Mesenteric fat pad (tissue), 1 donor: ENCODE measurements at regions not wholly inside any gene's neighbourhood (a gene's known extent, or its start where the extent isn't known, plus 50 kb on each side); places are given as distances from the start of the nearest gene placed in this dataset.
"Not testable (repeated sequence)": the region's sequence is repeated elsewhere in the genome, so short reads cannot be mapped to it uniquely, and the experiment has no call there.

Source experiments
- DNase-seq: peaks from one replicate; pipeline ENCODE4 v3.0.0-alpha.2; 2020; ENCODE audit warnings: low spot score
- donor health status: DM: yes; HTN: yes; CAD: no.

DNA sequence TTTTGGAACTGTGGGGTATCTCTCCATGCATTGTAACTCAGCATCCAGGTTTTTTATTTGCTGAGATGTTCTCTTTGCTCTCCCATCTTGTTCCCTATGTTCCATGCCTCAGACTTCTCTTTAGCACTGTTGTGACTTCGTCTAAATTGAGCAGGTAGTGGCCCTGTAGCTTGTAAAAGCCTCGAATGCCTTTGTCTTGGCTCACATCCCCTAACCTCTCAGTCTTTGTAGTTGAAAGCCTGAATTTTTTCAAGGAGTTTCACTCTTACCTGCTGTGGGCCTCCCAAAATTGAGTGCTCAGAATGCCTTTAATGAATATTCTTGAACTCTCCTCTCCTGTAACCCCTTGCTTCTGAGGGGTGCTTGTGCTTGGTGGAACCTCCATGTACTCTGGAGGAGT is 1137.3 kb downstream of the REEP3 start:
- DNase-seq: no peak

DNA sequence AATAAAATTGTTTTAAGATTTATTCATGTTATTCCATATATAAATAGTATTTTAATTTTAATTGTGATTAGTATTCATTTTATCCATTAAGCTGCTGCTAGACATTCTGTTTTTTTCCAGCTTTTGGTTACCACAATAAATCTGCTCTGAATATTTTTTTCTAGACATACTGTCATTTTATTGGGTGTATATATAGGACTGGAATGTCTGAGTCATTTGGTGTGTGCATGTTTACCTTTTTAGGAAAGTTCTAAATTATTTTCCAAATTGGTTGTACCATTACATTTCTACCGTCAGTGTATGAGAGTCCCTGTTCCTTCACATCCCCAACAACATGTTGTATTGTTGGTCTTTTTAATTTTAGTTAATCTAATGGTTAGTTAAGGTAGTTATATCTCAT is 1138.1 kb downstream of the REEP3 start:
- DNase-seq: no peak

DNA sequence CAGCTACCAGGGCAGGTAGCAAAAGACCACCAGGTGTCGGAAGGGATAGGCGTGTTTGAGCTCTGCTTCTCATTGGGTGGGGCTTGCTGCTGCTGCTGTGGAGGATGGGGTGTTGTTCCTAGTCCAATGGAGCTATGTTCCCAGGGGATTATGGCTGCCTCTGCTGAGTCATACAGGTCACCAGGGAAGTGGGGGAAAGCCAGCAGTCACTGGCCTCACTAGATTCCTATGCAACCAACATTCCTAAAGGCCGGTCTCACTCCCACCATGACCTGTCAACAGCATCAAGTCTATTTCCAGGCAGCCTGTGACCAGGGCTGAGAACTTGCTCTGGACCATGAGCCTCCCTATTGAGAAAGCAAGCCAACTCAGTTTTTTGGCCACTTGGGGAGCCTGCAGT is 1160.8 kb downstream of the REEP3 start:
- no peak for DNase-seq

DNA sequence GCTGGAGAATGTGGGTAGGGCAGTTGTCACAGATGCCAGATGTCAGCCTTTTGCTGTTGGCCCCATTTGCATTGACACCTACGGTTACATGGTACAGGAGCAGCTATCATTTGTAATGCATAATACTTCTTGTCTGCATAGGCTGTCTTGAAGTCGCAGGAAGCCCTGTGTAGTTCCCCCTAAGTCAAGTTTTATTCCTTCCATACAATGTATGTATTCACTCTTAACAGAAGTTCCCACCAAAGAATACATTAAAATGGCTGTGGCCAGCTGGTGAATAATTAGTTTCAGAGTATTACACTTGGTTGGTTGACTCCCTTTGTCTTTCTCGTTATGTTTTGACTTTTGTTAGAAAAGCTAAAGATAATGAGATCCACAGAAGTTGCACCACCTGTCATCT is 1169.0 kb downstream of the REEP3 start:
- DNase-seq: no peak

DNA sequence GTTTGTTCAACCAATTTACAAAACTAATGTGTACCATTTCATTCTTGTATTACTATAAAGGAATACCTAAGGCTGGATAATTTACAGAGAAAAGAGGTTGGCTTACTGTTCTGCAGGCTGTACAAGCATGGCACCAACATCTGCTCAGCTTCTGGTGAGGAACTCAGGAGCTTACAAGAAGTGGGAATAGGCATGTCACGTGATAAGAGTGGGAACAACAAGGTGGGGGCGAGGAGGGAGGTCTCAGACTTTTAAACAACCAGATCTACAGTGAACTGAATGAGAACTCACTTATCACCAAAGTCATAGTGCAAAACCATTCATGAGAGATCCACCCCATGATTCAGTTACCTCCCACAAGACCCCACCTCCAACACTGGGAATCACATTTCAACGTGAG is 1178.0 kb downstream of the REEP3 start:
- no peak for DNase-seq

DNA sequence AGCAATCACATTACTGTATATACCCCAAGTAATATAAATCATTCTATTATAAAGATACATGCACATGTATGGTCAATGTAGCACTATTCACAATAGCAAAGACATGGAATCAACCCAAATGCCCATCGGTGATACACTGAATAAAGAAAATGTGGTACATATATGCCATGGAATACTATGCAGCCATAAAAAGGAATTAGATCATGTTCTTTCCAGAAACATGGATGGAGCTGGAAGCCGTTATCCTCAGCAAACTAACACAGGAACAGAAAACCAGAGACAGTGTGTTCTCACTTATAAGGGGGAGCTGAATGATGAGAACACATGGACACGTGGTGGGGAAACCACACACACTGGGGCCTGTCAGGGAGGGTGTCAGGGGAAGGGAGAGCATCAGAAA is 1180.9 kb downstream of the REEP3 start:
- not testable (repeated sequence) for DNase-seq

DNA sequence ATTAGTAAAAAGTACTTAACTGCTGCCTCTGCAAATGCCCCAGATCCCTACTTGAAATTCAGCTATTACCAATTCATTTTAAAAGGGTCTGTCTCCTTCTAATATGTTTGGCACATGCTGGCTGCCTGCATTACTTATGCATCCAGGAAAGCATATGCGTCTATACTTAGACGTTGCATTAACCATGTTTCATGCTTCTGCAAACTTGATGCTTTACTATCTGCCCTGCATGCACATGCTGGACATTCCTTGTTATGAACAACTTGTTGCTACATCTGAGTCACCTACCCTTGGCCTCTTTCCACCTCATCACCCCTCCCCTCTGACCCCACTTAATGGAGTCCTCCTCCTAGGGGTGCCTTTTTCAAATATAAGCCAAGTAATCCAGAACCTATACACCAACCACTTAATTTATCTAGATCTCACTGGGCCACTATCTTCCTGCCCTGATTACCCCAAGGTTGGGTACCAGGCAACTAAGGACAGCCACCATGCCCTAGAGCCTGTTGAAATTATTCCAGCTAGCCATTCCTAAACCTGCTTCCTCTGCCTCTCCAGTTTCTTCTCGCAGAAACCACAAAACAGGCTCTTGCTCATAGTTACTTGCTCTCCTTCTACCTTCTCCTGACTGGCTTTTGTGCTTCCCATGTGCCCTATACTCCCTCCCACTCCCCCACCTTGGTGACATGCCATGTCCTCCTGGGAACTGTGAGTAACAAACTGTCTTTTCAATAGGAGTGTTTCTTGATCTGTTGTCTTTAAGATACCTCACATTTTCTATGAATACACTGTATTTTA is 1187.9 kb downstream of the REEP3 start:
- DNase-seq: no peak

DNA sequence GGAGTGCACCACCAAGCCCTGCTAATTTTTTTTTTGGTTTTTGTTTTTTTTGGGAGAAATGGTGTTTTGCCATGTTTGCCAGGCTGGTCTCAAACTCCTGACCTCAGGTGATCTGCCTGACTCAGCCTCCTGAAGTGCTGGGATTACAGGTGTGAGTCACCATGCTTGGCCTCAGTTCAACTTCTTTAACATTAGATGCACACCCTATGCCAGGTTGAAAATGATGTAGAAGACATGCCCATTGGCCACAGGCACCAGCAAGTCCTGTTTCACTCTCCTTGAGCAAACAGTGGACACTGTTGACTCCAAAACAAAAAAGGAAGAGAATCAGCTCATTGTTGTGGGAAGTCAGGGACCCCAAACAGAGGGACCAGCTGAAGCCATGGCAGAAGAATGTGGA is 1205.3 kb downstream of the REEP3 start:
- no peak for DNase-seq

DNA sequence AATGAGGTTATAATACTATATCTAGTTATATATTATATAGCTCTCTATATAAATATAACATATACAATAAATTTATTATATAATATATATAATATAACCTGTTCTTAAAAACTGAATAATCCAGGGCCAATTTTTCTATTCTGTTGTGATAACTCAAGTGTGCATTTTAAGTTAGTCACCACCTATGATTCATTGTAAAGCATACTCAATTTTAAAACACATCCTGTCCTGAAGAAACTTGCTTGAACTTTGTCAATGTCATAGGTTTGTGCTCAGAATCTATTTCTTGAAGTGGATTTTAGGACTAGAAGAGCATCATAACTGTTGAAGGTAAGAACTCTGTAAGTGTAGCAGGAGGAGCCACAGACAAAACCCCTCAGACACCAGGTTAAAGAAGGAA is 1209.8 kb downstream of the REEP3 start:
- no peak for DNase-seq

DNA sequence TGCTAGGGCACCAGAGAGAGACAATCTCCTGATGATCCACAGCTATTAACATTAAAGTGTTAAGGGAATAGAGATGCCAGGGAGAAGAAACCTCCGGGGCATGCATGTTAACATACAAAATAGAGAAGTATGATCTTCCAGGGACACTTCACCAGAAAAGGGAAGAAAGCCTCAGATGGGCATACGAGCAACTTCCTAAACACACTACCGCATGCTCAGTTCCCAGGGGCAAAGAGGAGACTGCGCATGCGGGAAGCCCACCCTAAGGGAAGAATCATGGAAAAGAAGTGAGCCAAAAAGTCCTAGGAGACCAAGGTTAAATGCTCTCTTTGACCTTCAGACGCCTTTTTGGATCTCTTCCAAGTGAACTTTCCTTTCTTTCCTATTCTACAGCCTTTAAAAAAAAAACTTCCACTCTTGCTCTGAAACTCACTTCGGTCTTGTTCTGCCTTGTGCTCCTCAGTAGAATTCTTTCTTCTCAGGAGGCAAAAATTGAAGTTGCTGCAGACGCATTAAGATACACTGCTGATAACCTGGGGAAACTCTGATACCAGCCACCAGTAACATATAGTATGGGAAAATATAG is 1211.3 kb downstream of the REEP3 start:
- no peak for DNase-seq

DNA sequence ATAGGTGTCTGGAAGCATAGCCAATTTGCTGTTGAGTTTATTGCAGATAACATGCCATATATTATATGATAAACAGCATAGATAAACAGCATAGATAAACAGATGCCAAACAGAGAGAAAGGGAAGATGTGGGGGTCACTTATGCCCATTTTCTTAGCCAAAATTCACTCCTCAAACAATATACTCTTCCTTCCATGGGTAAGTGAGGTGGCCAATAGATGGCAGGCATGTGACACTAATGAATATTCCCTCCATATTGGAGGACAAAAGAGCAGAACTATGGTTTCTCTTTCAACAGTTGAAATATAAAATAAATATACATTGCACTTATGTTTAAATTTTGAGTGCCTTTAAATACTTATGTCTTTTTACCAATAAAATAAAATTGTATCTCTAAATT is 1212.8 kb downstream of the REEP3 start:
- no peak for DNase-seq

DNA sequence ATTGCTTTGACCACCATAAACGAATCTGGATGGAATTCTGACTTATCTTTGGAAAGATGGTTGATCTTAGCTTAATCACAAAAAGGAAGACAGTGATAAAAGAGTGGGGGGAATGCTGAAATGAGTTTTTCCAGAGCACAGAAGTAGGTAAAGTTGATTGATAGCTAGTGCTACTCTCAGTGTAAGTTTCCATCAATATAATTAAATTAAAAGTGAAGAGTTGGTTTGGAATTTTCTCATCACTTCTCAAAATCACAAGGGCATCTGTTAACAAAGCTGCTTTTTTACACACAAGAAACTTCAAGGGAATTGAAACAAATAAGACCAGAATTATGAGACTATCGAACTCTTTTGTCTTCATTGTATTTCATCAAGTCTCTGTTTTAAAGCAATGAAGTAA is 1217.3 kb downstream of the REEP3 start:
- DNase-seq: no peak

DNA sequence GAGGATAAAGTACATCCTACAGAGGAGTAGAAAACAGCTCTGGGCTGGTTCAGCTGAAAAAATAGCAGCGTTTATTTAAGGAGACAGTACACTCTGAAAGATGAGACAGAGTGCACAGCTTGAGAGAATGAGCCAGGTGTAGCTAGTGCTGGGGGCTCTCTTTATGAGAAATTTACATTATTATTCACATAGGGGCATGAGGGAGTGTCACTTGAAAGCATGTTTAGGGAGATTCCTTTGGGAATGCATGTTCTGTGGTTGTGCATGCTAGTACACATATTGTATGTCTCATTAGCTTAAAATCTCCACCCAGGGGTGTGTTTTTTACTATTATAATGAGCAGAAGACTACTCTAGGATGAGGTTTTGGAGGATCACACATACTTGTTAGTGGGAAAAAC is 1224.4 kb downstream of the REEP3 start:
- DNase-seq: no peak

DNA sequence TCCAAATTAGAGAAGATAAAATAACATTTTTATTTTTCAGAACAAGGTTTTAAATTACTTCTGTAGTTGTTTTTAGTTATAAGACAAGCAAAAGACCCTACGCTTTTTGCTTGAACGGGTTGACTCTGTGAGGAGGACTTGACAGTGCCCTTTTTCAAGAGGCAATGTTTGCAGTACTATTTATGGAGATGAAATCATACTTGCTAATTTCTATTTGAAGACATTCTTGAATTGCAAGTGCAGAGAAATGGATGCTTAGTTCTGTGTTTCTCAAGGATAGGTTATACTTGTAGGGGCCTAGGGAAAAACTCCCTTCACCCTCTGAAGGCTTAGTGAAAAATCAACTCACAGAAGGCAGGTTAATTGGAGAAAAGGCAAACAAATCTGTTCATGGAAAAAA is 1229.5 kb downstream of the REEP3 start:
- DNase-seq: no peak

DNA sequence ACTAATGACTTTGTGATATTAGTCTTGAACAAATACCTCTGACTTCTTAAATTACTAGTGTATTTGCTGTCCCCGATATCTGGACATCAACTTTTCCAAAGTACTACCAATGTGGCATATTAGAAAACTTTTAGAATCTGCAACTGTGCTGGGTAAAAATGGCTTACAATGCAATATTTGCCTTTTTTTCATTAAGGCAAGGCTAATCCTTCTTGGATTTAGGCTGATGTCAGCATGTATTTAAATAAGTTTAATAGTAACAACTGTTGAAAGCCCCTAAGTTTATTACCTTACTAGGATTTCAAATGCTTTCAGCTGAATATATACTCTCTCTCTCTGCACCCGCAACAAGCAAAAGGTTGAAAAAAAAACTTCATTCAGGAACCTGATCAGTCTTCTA is 1232.3 kb downstream of the REEP3 start:
- DNase-seq: no peak

DNA sequence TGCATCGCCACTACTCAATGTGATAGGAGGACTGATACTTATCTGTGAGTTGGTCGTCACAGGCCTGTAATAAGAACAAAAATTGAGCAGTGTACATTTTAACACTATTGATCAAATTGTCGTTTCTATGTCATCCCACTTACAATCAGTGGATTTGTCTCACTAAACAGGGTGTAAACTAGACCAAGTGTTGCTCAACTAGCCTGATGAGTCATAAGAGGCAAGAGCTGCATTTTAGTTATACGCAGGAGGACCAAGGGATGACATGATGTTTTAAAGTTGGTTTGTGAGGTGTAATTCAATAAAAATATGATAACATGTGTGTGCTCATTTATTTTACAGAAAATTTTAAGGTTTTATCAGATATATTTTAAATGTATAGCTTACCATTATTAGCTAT is 1239.2 kb downstream of the REEP3 start:
- DNase-seq: no peak

DNA sequence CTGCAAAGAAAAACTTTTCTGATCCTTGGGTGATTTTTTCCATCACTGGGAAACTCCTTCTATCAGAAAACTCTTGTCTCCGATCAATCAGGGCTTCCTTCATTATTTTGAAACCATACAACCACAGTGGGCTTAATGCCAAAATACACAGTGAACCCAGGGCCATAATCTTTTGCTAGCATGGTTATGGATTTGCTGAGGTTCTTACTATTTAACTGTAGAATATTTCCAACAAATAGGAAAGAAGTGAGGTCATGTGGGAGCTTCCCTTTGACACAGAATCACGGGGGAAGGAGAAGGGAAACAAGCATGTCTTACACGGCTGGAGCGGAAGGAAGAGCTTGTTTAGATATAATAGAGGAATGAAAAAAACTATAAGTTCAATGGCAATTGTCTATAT is 1241.7 kb downstream of the REEP3 start:
- DNase-seq: no peak

DNA sequence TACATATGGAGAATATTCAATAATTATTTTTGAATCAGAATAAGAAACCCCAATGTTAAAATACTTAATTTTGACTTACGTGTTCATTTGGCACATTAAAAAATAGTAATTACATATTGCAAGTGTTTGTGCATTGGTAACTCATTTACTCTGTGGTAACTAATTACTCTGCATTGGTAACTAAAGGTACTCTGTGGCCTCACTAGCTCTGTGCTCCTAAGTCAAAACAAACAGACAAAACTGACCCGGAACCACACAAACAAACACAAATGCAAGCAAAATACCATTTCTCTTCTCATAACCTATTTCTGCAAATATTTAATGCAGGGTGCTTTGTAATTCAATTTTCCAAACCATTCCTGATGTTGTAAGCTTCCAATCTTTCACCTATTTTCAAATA is 1244.3 kb downstream of the REEP3 start:
- DNase-seq: no peak

DNA sequence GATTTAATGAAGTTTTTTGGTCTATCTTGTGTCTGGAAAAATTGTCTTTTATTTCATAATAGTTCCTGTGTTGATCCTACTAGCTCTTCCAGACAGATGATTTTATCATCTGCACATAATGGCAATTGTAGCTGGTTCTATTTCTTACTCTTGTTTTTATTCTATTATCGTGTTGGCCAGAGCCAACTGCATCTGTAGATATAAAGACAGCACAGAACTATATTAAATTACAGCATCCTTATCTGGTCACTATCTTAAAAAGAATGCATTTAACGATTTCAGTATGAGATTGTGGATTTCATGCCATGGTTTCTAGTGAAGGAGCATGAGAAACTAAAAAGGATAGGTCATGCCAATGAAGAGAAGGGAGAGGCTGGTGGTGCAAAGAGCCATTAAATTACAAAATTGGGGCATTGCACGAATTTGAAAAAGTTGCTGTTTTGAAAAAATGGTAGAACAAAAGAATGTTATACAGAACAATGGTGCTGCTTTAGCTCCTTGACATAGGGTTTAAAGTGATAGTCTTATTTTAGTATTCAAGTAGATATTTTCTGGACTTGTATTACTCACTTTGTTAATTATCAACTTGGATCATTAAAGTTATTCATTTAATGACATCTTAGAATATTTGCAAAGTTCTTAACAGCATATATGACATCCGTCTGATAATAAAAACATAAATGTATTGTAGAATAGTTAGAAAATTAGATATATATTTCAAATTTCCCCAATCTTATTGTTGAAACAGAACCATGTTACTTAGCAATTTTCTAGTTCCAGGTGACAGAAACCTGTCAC is 1250.3 kb downstream of the REEP3 start:
- DNase-seq: no peak

DNA sequence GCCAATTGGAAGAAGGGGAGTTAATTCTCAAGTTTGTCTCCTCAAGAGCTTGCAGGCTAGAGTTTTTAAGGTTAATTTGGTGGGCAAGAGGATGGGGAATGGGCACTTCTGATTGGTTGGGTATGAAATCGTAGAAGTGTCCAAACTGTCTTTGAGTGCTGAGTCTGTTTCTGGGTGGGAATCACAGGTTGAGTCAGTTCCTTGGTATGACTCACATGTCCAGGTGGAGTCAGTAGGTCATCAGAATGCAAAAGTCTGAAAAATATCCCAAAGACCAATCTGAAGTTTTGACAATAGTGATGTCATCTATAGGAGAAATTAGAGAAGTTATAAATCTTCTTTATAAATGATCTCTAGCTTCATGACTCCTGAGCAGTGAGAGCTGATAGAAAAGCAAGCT is 1252.2 kb downstream of the REEP3 start:
- DNase-seq: no peak

DNA sequence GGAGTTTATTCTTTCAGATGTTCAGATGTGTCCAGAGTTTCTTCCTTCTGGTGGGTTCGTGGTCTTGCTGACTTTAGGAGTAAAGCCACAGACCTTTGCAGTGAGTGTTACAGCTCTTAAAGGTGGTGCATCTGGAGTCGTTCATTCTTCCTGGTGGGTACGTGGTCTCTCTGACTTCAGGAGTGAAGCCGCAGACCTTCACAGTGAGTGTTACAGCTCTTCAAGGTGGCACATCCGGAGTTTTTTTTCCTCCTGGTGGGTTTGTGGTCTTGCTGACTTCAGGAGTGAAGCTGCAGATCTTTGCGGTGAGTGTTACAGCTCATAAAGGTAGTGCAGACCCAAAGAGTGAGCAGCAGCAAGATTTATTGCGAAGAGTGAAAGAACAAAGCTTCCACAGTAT is 1263.2 kb downstream of the REEP3 start:
- DNase-seq: not testable (repeated sequence)

DNA sequence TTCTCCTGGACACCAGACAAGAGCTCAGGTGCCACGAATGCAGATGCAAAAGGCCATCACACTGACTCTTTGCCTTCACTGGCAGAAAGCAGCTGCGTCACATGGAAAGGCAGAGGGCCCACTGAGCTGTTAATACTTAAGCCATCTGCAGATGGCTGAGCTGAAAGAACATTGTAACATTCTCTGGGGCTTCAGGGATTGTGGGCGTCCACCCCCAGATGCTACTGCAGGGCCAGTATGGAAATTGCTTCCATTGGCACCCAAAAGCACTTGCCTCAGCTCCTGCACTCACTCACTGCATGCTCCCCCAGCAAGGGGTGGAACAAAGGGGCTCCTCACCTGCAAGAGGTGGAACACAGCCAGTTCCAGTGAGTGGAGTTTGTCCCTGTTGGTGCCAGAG is 1264.6 kb downstream of the REEP3 start:
- no peak for DNase-seq

DNA sequence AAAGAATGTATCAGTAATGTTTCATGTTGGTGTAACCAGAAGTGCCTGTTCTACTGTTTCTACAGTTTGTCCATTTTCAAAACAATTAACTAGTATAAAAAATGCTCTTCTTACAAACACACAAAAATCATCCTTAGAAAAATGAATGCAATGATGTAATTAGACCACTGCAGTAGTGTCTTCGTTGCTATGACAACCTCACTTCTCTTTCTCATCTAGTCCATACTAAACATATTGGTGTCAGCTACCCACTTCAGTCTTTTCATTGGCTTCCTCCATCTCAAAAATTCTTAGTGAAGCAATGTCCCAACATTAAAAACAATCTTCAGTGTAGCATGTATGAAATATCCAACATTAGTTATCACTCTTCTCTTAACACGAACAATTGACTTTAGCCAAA is 1265.8 kb downstream of the REEP3 start:
- DNase-seq: no peak
